ENCODE measurements at regions not wholly inside any gene's neighbourhood (a gene's known extent, or its start where the extent isn't known, plus 50 kb on each side); places are given as distances from the start of the nearest gene placed in this dataset.
"Not testable (repeated sequence)": the region's sequence is repeated elsewhere in the genome, so short reads cannot be mapped to it uniquely, and the experiment has no call there.

DNA sequence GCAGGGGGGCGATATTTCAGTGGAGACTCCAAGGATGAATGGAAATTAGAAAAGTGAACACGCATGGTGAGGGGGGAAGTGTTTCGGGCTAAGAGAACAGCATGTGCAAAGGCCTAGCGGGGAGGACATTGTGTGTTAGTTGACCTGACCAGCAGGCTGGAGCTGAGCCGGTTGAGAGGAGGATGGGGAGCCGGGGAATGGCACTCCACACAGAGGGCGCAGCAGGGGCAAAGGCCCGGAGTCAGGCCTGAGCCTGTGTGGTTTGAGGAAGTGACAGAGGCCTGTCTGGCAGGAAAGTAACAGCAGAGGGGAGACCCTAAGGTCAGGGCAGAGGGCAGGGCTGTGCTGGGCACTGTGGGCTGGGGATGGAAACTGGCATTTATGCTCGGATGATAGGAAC lies 83.2 kb upstream of the ZNF479 start:
- no peak overlapping the region for H3K4me3 ChIP-seq (ENCODE audit: control insufficient read depth, low read depth, low read length)
- no peak for DNase-seq (ENCODE audit: low read depth)
- TF ChIP-seq, protein P1, sequence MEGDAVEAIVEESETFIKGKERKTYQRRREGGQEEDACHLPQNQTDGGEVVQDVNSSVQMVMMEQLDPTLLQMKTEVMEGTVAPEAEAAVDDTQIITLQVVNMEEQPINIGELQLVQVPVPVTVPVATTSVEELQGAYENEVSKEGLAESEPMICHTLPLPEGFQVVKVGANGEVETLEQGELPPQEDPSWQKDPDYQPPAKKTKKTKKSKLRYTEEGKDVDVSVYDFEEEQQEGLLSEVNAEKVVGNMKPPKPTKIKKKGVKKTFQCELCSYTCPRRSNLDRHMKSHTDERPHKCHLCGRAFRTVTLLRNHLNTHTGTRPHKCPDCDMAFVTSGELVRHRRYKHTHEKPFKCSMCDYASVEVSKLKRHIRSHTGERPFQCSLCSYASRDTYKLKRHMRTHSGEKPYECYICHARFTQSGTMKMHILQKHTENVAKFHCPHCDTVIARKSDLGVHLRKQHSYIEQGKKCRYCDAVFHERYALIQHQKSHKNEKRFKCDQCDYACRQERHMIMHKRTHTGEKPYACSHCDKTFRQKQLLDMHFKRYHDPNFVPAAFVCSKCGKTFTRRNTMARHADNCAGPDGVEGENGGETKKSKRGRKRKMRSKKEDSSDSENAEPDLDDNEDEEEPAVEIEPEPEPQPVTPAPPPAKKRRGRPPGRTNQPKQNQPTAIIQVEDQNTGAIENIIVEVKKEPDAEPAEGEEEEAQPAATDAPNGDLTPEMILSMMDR (IDR thresholded peaks at IDR 0.05; ENCODE audit: control insufficient read depth, insufficient read depth, low read depth, low read length, missing control alignments) = no peak

DNA sequence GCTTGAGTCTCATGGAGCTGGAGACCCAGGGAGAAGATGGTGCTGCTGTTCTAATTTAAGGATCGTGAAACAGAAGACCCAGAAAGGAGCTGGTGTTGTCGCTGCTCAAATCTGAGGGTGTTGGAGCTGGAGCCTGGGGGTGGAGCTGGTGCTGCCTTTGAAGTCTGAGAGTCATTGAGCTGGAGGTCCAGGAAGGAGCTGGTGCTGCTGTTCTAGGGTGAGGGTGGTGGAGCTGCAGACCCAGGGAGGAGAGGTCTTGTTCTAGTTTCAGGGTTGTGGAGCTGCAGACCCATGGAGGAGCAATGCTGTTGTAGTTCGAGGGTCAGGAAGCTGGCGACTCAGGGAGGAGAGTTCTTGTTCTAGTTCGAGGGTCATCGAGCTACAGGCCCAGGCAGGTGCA lies 84.1 kb upstream of the ZNF479 start:
- TF ChIP-seq, protein P1 (IDR thresholded peaks at IDR 0.05; ENCODE audit: control insufficient read depth, insufficient read depth, low read depth, low read length, missing control alignments) = no peak
- no peak overlapping the region for H3K4me3 ChIP-seq (ENCODE audit: control insufficient read depth, low read depth, low read length)
- DNase-seq (ENCODE audit: low read depth) = no peak

- H3K4me3 ChIP-seq (ENCODE audit: control insufficient read depth, low read depth, low read length) = no peak overlapping the region
- no peak for DNase-seq (ENCODE audit: low read depth)
- TF ChIP-seq, protein P1 (IDR thresholded peaks at IDR 0.05; ENCODE audit: control insufficient read depth, insufficient read depth, low read depth, low read length, missing control alignments) = no peak
Observed at GRCh38 chr7:57218196-57218716, 86.0 kb upstream of the ZNF479 start.

DNA sequence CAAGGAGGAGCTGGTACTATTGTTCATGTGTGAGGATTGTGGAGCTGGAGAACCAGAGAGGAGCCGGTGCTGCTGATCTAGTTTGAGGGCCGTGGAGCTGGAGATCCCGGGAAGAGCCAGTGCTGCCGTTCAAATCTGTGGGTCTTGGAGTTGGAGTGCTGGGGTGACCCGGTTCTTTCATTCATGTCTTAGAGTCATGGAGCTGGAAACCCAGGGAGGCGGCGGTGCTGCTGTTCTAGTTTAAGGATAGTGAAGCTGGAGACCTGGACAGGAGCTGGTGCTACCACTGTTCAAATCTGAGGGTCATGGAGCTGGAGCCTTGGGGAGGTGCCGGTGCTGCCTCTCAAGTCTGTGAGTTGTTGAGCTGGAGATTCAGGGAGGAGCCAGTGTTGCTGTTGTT lies 88.5 kb upstream of the ZNF479 start:
- TF ChIP-seq, protein P1 (IDR thresholded peaks at IDR 0.05; ENCODE audit: control insufficient read depth, insufficient read depth, low read depth, low read length, missing control alignments) = no peak
- H3K4me3 ChIP-seq (ENCODE audit: control insufficient read depth, low read depth, low read length) = no peak overlapping the region
- DNase-seq (ENCODE audit: low read depth) = no peak

DNA sequence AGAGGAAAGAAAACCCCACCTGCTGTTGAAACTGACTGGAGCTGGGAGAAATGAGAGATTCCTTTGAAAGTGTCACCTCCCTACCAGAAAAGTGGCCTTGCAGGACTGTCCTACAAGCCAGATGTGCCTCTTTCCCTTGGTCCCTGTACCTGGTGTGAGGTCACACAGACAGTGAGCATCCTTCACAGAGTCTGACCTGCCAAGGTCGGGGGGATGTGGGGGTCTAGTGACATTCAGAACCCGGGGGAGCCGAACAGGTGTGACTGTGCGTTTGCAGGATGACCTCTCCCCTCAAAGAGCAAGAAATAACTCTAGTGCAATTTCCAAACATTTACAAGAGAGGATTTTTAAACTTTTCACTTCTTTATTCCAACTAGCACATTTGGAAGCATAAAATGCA lies 93.4 kb upstream of the ZNF479 start:
- H3K4me3 ChIP-seq (ENCODE audit: control insufficient read depth, low read depth, low read length) = no peak overlapping the region
- TF ChIP-seq, protein P1 (IDR thresholded peaks at IDR 0.05; ENCODE audit: control insufficient read depth, insufficient read depth, low read depth, low read length, missing control alignments) = no peak
- DNase-seq (ENCODE audit: low read depth) = no peak

DNA sequence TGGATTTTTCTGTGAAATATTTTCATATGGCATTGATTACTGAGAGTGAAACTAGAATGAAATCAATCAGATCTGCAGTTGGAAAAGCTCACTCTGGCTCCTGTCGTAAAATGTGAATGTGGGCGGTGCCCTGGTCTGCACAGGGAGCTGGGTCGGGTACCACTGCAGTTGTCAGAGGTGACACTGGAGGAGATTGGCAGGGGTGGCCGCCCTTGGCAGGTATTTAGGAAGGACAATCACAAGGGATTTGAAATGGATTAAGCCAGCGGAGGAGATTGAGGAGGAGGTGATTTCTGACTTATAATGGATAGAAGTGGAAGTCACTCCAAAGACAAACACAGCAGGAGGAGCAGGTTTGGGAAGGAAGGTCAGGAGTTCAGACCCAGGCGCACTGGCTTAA lies 109.0 kb upstream of the ZNF479 start:
- H3K4me3 ChIP-seq (ENCODE audit: control insufficient read depth, low read depth, low read length); DNase-seq (ENCODE audit: low read depth): not testable (repeated sequence)

GRCh38 chr7:57243551-57243950 lies 111.3 kb upstream of the ZNF479 start:
- not testable (repeated sequence) for DNase-seq (ENCODE audit: low read depth); H3K4me3 ChIP-seq (ENCODE audit: control insufficient read depth, low read depth, low read length)

- H3K4me3 ChIP-seq (ENCODE audit: control insufficient read depth, low read depth, low read length); DNase-seq (ENCODE audit: low read depth): not testable (repeated sequence)
Observed at GRCh38 chr7:57244345-57244980, 112.2 kb upstream of the ZNF479 start.
